ENCODE measurements at regions not wholly inside any gene's neighbourhood (a gene's known extent, or its start where the extent isn't known, plus 50 kb on each side); places are given as distances from the start of the nearest gene placed in this dataset.

GRCh38 chr2:228245601-228246000, 64.1 kb upstream of the SPHKAP start:
- no peaks in the 10 kb centered on the region for H3K79me2 ChIP-seq (ENCODE audit: control insufficient read depth, insufficient read depth, low read length)
- H2AFZ ChIP-seq (ENCODE audit: low read length), result no peak overlapping the region
- H3K4me2 ChIP-seq (ENCODE audit: extremely low read depth, insufficient read depth, low read length), result no peak overlapping the region
- no peak for DNase-seq (ENCODE audit: low read depth in 2 of 2)
- no peaks in the 10 kb centered on the region for H3K9me3 ChIP-seq (ENCODE audit: control insufficient read depth, insufficient read depth, low read depth, low read length)
- no peak overlapping the region for H3K9ac ChIP-seq (ENCODE audit: insufficient read depth, low read length)
- TF ChIP-seq EZH2 (IDR thresholded peaks at IDR 0.05; ENCODE audit: low read length, missing control alignments) (no peak), CTCF (conservative IDR thresholded peaks at IDR 0.05 in 1 of 2, IDR thresholded peaks at IDR 0.05 in 1 of 2; ENCODE audit: low read depth in 1 of 2, low read length in 2 of 2) (no peak)
- H4K20me1 ChIP-seq (ENCODE audit: control insufficient read depth, extremely low read depth, insufficient read depth, low read length), result no peaks in the 10 kb centered on the region
- no peak overlapping the region for H3K4me3 ChIP-seq (replicated peaks in 1 of 4; ENCODE audit: control extremely low read depth in 1 of 4, insufficient read depth in 1 of 4, low read depth in 3 of 4, low read length in 4 of 4)
- no peaks in the 10 kb centered on the region for H3K36me3 ChIP-seq (ENCODE audit: control insufficient read depth, insufficient read depth, low read length)
- no peak overlapping the region for H3K27ac ChIP-seq (ENCODE audit: insufficient read depth, low read length)
- H3K27me3 ChIP-seq (ENCODE audit: control insufficient read depth, insufficient read depth, low read length), result no peaks in the 10 kb centered on the region
- no peaks in the 10 kb centered on the region for H3K4me1 ChIP-seq (ENCODE audit: control insufficient read depth, extremely low read depth, insufficient read depth, low read length)

- Histone ChIP-seq H3K9me3 (ENCODE audit: control insufficient read depth, insufficient read depth, low read depth, low read length) (no peaks in the 10 kb centered on the region), H4K20me1 (ENCODE audit: control insufficient read depth, extremely low read depth, insufficient read depth, low read length) (no peaks in the 10 kb centered on the region), H3K9ac (ENCODE audit: insufficient read depth, low read length) (no peak overlapping the region), H3K4me2 (ENCODE audit: extremely low read depth, insufficient read depth, low read length) (no peak overlapping the region), H3K36me3 (ENCODE audit: control insufficient read depth, insufficient read depth, low read length) (no peaks in the 10 kb centered on the region), H3K27me3 (ENCODE audit: control insufficient read depth, insufficient read depth, low read length) (no peaks in the 10 kb centered on the region), H3K4me1 (ENCODE audit: control insufficient read depth, extremely low read depth, insufficient read depth, low read length) (no peaks in the 10 kb centered on the region), H3K27ac (ENCODE audit: insufficient read depth, low read length) (no peak overlapping the region), H3K79me2 (ENCODE audit: control insufficient read depth, insufficient read depth, low read length) (no peaks in the 10 kb centered on the region), H3K4me3 (replicated peaks in 1 of 4; ENCODE audit: control extremely low read depth in 1 of 4, insufficient read depth in 1 of 4, low read depth in 3 of 4, low read length in 4 of 4) (no peak overlapping the region), H2AFZ (ENCODE audit: low read length) (no peak overlapping the region)
- no peak for TF ChIP-seq EZH2 (IDR thresholded peaks at IDR 0.05; ENCODE audit: low read length, missing control alignments)
- TF ChIP-seq CTCF (conservative IDR thresholded peaks at IDR 0.05 in 1 of 2, IDR thresholded peaks at IDR 0.05 in 1 of 2; ENCODE audit: low read depth in 1 of 2, low read length in 2 of 2), result no peak
- DNase-seq (ENCODE audit: low read depth in 2 of 2), result no peak
Measured at GRCh38 chr2:228242591-228242990, 61.1 kb upstream of the SPHKAP start.

- Histone ChIP-seq H3K9ac (ENCODE audit: insufficient read depth, low read length) (no peak overlapping the region), H3K4me3 (replicated peaks in 1 of 4; ENCODE audit: control extremely low read depth in 1 of 4, insufficient read depth in 1 of 4, low read depth in 3 of 4, low read length in 4 of 4) (no peak overlapping the region), H3K79me2 (ENCODE audit: control insufficient read depth, insufficient read depth, low read length) (no peaks in the 10 kb centered on the region), H3K4me2 (ENCODE audit: extremely low read depth, insufficient read depth, low read length) (no peak overlapping the region), H3K4me1 (ENCODE audit: control insufficient read depth, extremely low read depth, insufficient read depth, low read length) (no peaks in the 10 kb centered on the region), H4K20me1 (ENCODE audit: control insufficient read depth, extremely low read depth, insufficient read depth, low read length) (no peaks in the 10 kb centered on the region), H3K9me3 (ENCODE audit: control insufficient read depth, insufficient read depth, low read depth, low read length) (no peaks in the 10 kb centered on the region), H3K27me3 (ENCODE audit: control insufficient read depth, insufficient read depth, low read length) (no peaks in the 10 kb centered on the region), H2AFZ (ENCODE audit: low read length) (no peak overlapping the region), H3K27ac (ENCODE audit: insufficient read depth, low read length) (no peak overlapping the region), H3K36me3 (ENCODE audit: control insufficient read depth, insufficient read depth, low read length) (no peaks in the 10 kb centered on the region)
- no peak for TF ChIP-seq EZH2 (IDR thresholded peaks at IDR 0.05; ENCODE audit: low read length, missing control alignments)
- no peak for TF ChIP-seq CTCF (conservative IDR thresholded peaks at IDR 0.05 in 1 of 2, IDR thresholded peaks at IDR 0.05 in 1 of 2; ENCODE audit: low read depth in 1 of 2, low read length in 2 of 2)
- DNase-seq (ENCODE audit: low read depth in 2 of 2), result no peak
Measured at GRCh38 chr2:228239907-228240561, 58.5 kb upstream of the SPHKAP start.
